GM23248 (cell line): ENCODE measurements at regions not wholly inside any gene's neighbourhood (a gene's known extent, or its start where the extent isn't known, plus 50 kb on each side); places are given as distances from the start of the nearest gene placed in this dataset.

Experiments
- EZH2 ChIP-seq: fragments of 200-600 bp; sonication (generic); IDR thresholded peaks from 2 replicates; pipeline ENCODE4 v1.6.1; 2018; ENCODE audit warnings: antibody characterized with exemption, mild to moderate bottlenecking; ENCODE audit not compliant: insufficient read depth, poor library complexity, severe bottlenecking
- EZH2phosphoT487 ChIP-seq: fragments of 200-600 bp; sonication (generic); IDR thresholded peaks from 2 replicates; pipeline ENCODE4 v1.6.1; 2018; ENCODE audit warnings: antibody characterized with exemption, moderate library complexity, mild to moderate bottlenecking, low read depth; ENCODE audit not compliant: insufficient read depth

GRCh38 chr10:118442032-118442431 is 99.9 kb upstream of the FAM204A start:
- TF ChIP-seq EZH2phosphoT487 (no peak), EZH2 (no peak)
